Liver (tissue), 3 donors: ENCODE measurements at regions not wholly inside any gene's neighbourhood (a gene's known extent, or its start where the extent isn't known, plus 50 kb on each side); places are given as distances from the start of the nearest gene placed in this dataset.

Source experiments
- ATF3 ChIP-seq: IDR thresholded peaks from 2 replicates; pipeline ENCODE4 v1.6.1; 2016; ENCODE audit warnings: antibody characterized with exemption
- CTCF ChIP-seq: fragments of 150-350 bp; IDR thresholded peaks from 2 replicates; pipeline ENCODE4 v1.5.1; 2017; ENCODE audit warnings: improper control_type of control experiment, low read depth, low read length; ENCODE audit not compliant: missing input control
- EGR1 ChIP-seq, 2 donors: IDR thresholded peaks; 2 replicates each; pipeline ENCODE4 v1.6.1; 2016 to 2018; ENCODE audit warnings: antibody characterized with exemption in 2 of 2, low read depth in 2 of 2
- FOXA2 ChIP-seq: IDR thresholded peaks from 2 replicates; pipeline ENCODE4 v1.6.1; 2016; ENCODE audit warnings: antibody characterized with exemption
- GABPA ChIP-seq, 2 donors: IDR thresholded peaks in 1 of 2; conservative IDR thresholded peaks in 1 of 2; 2 replicates each; pipeline ENCODE4 v1.6.1; 2016; ENCODE audit warnings: antibody characterized with exemption in 2 of 2, mild to moderate bottlenecking in 1 of 2, moderate library complexity in 1 of 2
- HNF4A ChIP-seq, 2 donors: conservative IDR thresholded peaks; 2 replicates each; pipeline ENCODE4 v1.6.1; 2016; ENCODE audit warnings: antibody characterized with exemption in 2 of 2, mild to moderate bottlenecking in 2 of 2
- JUND ChIP-seq, 2 donors: IDR thresholded peaks; 2 replicates each; pipeline ENCODE4 v1.6.1; 2016; ENCODE audit warnings: antibody characterized with exemption in 2 of 2
- RAD21 ChIP-seq, 2 donors: IDR thresholded peaks; 2 replicates each; pipeline ENCODE4 v1.6.1; 2016; ENCODE audit warnings: antibody characterized with exemption in 2 of 2, mild to moderate bottlenecking in 2 of 2
- REST ChIP-seq: IDR thresholded peaks from 2 replicates; pipeline ENCODE4 v1.6.1; 2016; ENCODE audit warnings: antibody characterized with exemption, mild to moderate bottlenecking
- RXRA ChIP-seq, 2 donors: IDR thresholded peaks; 2 replicates each; pipeline ENCODE4 v1.6.1; 2017 to 2018; ENCODE audit warnings: antibody characterized with exemption in 2 of 2, mild to moderate bottlenecking in 1 of 2
- TAF1 ChIP-seq: conservative IDR thresholded peaks from 2 replicates; pipeline ENCODE4 v1.6.1; 2016; ENCODE audit warnings: antibody characterized with exemption, mild to moderate bottlenecking
- YY1 ChIP-seq: IDR thresholded peaks from 2 replicates; pipeline ENCODE4 v1.6.1; 2016; ENCODE audit warnings: antibody characterized with exemption, mild to moderate bottlenecking
- donor health status: healthy.
- donor health status: healthy.

GRCh38 chr13:86714495-86714894 lies 915.3 kb upstream of the SLITRK6 start:
- TF ChIP-seq CTCF (no peak), JUND (IDR thresholded peaks at IDR 0.05) (no peak), ATF3 (no peak), TAF1 (no peak), FOXA2 (no peak), REST (no peak), RAD21 (IDR thresholded peaks at IDR 0.05) (no peak), HNF4A (conservative IDR thresholded peaks at IDR 0.05) (no peak), GABPA (IDR thresholded peaks at IDR 0.05 in 1 of 2, conservative IDR thresholded peaks at IDR 0.05 in 1 of 2) (no peak), RXRA (IDR thresholded peaks at IDR 0.05) (no peak), YY1 (no peak), EGR1 (IDR thresholded peaks at IDR 0.05; ENCODE audit: low read depth in 2 of 2) (no peak)
